Dedifferentiated amniotic fluid mesenchymal stem cell (primary cell): ENCODE measurements at regions not wholly inside any gene's neighbourhood (a gene's known extent, or its start where the extent isn't known, plus 50 kb on each side); places are given as distances from the start of the nearest gene placed in this dataset.

Experiments
- DNase-seq: peaks from one replicate; pipeline ENCODE4 v3.0.0-alpha.2; 2016; ENCODE audit errors: extremely low spot score

GRCh38 chr11:23023319-23023718 is 163.0 kb upstream of the CCDC179 start:
- DNase-seq: no peak

GRCh38 chr11:23041001-23041503 is 180.8 kb upstream of the CCDC179 start:
- no peak for DNase-seq

DNA sequence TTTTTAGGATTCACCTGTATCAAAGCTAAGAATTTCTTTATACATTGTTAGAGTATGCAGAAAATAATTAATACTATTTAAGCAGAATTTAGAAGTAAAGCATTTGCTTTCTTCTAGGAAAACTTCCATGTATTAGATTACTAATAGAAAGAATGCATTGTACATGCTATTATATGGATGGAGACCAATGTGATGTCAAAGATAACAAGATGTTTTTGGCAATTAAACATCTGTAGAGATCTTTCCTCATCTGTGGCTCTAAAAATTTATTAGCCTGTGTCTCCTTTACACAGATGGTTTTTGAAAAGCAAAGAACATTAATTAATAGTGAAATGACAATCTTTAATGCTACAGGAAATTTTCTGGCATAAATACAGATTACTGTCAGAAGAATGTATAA is 198.4 kb upstream of the CCDC179 start:
- no peak for DNase-seq

- DNase-seq: no peak
Measured at GRCh38 chr11:23063276-23063675, 203.0 kb upstream of the CCDC179 start.

DNA sequence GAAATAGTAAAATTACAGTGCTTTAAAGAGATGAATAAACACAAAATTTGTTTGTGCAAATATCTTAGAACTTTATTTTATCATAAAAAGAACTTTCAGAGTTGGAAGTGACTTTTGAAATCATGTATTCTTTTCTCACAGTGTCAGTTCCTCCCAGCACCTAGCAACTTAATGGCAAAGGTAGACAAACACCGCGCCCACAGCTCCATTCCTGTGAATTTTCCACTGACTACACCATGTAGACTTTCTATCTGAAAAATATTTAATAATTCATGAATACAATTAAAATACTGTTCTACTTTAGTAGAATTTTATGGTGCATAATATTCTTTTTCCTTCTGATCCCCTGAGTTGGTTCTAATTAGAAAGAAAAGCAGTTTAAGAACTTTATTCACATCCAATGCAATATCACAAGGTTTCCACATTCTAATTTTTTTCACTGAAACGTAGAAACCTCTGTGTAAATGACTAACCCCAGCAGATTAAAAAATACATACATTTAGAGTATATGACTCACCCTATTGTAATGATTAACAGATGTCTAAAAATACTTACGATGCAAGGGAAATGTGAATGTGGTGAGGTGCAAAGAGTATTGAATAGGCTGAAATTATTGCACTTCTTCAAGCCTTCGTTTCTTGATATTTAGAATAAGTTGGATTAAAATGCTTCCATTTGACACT is 218.2 kb upstream of the CCDC179 start:
- peak; percentile 28 for DNase-seq

DNA sequence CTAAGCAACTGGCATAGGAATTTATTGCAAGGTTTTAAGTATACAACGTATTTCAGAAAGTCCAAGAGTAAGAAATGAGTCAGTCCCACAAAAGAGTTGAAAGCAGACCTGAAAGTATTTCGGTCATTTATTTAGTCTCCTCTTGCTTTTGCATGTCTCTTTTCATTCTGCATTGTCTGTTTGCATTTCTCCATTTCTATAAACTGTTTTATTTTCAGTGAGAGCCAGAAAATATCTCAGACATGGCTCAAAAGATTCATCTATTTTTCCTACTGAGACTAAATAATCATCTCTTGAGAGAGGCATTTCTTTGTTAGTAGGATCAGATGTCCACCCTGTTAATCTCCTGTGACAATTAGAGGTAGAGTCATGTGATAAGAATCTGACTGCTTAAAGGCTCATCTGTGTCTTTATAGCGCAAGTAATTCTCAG is 219.1 kb upstream of the CCDC179 start:
- peak; percentile 62 for DNase-seq

DNA sequence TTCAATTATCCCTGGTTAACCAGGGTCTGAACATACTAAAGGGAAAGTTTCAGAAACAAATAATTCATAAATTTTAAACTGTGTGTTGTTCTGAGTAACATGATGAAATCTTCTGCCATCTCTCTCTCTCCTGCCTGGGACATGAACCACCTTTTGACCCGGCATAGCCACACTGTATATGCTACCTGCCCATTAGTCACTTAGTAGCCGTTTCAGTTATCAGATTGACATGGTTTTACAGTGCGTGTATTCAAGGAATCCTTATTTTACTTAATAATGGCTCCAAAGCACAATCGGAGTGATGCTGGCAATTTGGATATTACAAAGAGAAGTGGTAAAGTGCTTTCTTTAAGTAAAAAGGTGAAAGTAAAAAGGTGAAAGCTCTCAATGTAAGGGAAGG is 227.1 kb upstream of the CCDC179 start:
- no peak for DNase-seq

DNA sequence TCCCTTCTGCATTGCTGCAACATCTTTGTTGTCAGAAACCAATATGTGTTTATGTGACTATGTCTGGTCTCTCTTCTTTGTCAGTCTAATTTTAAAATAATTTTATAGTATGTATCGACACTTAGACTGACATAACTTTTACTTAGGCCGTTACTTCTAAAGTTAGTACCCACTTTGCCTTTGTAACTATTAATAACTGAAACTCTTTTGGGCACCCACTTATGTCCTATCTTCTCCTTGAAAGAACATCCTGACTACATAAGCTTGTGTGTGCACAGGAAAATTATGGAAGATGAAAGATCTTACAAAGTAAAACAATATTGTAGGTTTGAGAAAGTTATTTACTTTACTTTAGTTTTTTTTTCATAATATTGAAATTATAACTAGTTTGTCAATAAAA is 230.4 kb upstream of the CCDC179 start:
- DNase-seq: no peak

GRCh38 chr11:23095650-23096189 is 235.4 kb upstream of the CCDC179 start:
- no peak for DNase-seq

- no peak for DNase-seq
Measured at GRCh38 chr11:23097891-23098290, 237.6 kb upstream of the CCDC179 start.

DNA sequence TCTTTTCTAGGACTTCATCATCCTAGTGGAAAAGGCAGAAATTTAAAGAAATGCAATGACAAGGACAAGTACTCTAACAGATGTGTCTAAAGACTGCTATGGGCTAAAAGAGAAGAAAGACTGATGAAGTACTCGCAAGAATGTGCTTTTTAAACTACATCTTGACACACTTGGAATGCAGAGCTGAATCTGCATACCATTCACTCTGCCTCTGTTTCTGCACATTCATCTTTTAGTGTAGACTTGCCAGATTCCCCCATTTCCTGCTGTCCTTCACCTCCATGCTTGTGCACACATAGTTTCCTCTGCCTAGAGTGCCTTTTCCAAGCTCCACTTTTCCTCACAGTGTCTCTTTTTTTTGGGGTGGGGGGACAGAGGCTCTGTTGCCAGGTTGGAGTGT is 239.0 kb upstream of the CCDC179 start:
- no peak for DNase-seq

GRCh38 chr11:23100726-23101125 is 240.5 kb upstream of the CCDC179 start:
- DNase-seq: no peak

- DNase-seq: no peak
Measured at GRCh38 chr11:23103416-23103815, 243.1 kb upstream of the CCDC179 start.

DNA sequence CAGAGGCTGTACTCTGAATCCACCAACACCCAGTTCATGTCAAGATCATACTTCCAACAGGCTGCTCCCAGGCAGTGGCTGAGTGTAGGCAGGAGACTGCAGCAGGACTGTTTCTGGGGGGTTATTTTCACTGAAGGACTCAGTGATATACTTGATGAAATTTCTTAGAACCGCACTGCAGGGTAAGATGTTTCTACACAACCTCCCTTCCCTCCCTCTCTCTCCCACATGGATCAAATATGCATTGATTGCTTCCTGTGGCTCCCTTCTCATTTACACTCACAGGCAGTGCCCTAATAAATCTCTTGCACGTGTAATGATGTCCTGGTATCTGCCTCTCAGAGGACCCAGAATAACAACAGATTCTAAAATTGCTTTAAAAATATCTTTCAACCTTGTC is 251.3 kb upstream of the CCDC179 start:
- DNase-seq: no peak

DNA sequence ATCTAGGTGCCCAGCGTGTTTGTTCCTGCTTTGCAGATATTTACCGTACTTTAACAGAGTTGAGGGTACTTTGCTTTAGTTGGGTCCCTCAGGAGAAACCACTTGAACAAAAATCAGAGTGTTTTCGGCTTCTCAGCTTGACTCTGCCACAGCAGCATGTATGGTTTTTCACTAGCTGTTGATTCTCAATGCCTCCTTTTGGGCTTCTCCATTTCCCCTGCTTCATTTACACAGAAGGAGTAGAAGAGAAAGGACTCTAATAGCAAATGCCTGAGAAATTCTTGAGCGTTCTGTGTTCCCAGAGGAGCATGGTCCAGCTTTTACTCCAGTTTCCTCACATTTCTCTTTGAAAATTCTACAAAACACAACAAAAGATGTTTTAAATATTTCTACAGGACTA is 252.1 kb upstream of the CCDC179 start:
- no peak for DNase-seq

DNA sequence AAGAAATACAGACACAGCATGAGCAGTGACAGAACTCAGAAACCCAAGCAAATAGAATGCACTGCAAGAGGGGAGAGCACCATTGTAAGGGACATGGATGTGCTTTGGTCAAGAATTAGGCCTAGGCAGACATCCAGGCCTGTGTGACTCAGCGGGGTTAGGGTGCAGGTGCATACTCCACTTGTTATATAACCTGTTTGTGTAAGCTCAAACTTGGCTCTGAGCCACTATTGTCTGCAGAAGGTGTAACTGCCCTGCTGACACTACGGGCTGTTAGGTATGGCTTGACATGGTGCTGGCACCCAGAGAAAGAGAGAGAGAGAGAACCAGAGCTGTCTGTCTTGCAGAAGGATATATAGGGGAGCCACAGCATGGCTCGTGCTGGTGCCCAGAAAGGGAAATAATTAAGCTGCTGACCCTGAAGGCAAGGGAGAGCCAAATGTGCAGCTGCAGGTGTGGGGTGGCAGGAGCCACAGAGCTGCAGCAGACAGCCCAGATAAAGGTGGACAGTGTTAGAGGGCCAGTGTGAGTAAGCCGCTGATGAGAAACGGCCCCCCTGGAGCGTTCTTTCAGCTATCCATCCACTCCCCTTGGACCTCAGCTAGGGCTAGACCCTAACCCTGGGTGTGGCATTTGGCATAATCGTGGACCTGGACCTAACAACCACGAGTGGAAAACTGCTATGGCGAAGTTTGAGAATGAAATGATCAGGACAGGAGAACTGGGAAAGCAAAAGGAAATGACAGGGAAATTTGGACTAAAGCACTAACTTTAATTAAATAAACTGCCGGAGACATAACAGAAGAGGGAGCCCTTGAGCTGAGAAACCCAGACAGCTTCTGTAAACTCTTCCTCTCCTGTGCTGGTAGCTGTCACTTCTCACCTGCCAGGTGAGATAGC is 253.0 kb upstream of the CCDC179 start:
- peak; percentile 30 for DNase-seq

- no peak for DNase-seq
Measured at GRCh38 chr11:23113887-23114216, 253.6 kb upstream of the CCDC179 start.

- no peak for DNase-seq
Measured at GRCh38 chr11:23123753-23124152, 263.5 kb upstream of the CCDC179 start.

DNA sequence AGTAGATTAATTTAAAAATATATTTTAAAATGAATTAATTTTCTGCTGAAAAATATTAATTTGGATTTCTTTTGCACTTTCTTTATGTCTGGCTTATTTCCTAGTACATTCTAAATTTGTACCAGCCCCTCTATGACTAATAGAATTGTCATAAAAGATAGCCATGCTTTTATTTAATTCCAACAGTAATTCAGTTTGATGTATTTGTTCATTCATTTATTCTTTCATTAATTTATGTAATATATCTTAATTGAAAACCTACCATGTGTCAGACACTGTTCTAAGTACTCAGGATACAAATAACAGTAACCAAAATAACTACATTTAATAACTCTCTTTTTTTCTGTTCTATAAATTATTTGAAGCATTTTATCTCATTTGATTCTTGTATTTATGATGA is 264.0 kb upstream of the CCDC179 start:
- no peak for DNase-seq

GRCh38 chr11:23124996-23125395 is 264.7 kb upstream of the CCDC179 start:
- no peak for DNase-seq

GRCh38 chr11:23127706-23128105 is 267.4 kb upstream of the CCDC179 start:
- DNase-seq: no peak

- no peak for DNase-seq
Measured at GRCh38 chr11:23134627-23135026, 274.4 kb upstream of the CCDC179 start.

GRCh38 chr11:23138761-23139160 is 278.5 kb upstream of the CCDC179 start:
- DNase-seq: no peak
